Thyroid gland (tissue), 4 donors: ENCODE measurements at regions not wholly inside any gene's neighbourhood (a gene's known extent, or its start where the extent isn't known, plus 50 kb on each side); places are given as distances from the start of the nearest gene placed in this dataset.
"Not testable (repeated sequence)": the region's sequence is repeated elsewhere in the genome, so short reads cannot be mapped to it uniquely, and the experiment has no call there.

ENCODE experiments used
- POLR2A ChIP-seq, 2 donors: fragments of 450-650 bp; IDR thresholded peaks; one replicate each; pipeline ENCODE4 v1.6.1; 2017; ENCODE audit warnings: antibody characterized with exemption in 2 of 2, mild to moderate bottlenecking in 2 of 2, moderate library complexity in 1 of 2
- TF ChIP-seq, protein P1 (sequence below), 6 experiments: fragments of 200-600 bp in 3 of 6; fragments of 450-650 bp in 3 of 6; sonication (generic) in 3 of 6; IDR thresholded peaks; one replicate each; pipeline ENCODE4 v1.5.1; 2016 to 2019; ENCODE audit warnings: antibody characterized with exemption in 6 of 6, mild to moderate bottlenecking in 2 of 6, inconsistent platforms in 1 of 6, moderate library complexity in 1 of 6

DNA sequence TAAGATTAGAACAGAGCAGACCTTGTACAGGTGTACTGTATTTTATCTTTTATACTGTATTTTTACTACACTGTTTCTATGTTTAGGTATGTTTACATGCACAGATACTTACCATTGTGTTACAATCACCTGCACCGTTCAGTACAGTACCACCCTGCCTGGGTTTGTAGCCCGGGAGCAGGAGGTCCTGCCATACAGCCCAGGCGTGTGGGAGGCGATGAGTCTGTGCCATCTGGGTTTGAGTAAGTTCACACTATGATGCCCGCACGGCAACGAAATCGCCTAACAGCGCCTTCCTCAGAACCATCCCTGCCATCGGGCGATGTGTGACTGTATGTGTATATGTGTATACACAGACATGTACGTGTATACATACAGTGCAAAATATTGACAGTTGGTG lies 157.1 kb upstream of the FOXD4L5 start:
- TF ChIP-seq, protein P1, sequence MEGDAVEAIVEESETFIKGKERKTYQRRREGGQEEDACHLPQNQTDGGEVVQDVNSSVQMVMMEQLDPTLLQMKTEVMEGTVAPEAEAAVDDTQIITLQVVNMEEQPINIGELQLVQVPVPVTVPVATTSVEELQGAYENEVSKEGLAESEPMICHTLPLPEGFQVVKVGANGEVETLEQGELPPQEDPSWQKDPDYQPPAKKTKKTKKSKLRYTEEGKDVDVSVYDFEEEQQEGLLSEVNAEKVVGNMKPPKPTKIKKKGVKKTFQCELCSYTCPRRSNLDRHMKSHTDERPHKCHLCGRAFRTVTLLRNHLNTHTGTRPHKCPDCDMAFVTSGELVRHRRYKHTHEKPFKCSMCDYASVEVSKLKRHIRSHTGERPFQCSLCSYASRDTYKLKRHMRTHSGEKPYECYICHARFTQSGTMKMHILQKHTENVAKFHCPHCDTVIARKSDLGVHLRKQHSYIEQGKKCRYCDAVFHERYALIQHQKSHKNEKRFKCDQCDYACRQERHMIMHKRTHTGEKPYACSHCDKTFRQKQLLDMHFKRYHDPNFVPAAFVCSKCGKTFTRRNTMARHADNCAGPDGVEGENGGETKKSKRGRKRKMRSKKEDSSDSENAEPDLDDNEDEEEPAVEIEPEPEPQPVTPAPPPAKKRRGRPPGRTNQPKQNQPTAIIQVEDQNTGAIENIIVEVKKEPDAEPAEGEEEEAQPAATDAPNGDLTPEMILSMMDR (IDR thresholded peaks at IDR 0.05) = not testable (repeated sequence)
- not testable (repeated sequence) for TF ChIP-seq POLR2A (IDR thresholded peaks at IDR 0.05)
